Jurkat, Clone E6-1 (cell line): ENCODE measurements at regions not wholly inside any gene's neighbourhood (a gene's known extent, or its start where the extent isn't known, plus 50 kb on each side); places are given as distances from the start of the nearest gene placed in this dataset.
"Not testable (repeated sequence)": the region's sequence is repeated elsewhere in the genome, so short reads cannot be mapped to it uniquely, and the experiment has no call there.

Source experiments
- DNase-seq: peaks from one replicate; pipeline ENCODE4 v3.0.0-alpha.2; 2011; ENCODE audit warnings: low read depth, low spot score
- H3K4me3 ChIP-seq: 2 replicates; pipeline ENCODE4 v1.5.1; 2011; ENCODE audit warnings: mild to moderate bottlenecking, low read length, control low read depth, moderate library complexity

GRCh38 chr7:1354661-1355567 is 104.4 kb downstream of the MICALL2 start:
- no peak overlapping the region for H3K4me3 ChIP-seq
- DNase-seq: no peak

GRCh38 chr7:1355568-1356340 is 103.5 kb downstream of the MICALL2 start:
- DNase-seq: no peak

GRCh38 chr7:1356853-1357252 is 102.4 kb downstream of the MICALL2 start:
- DNase-seq, H3K4me3 ChIP-seq: not testable (repeated sequence)

More at GRCh38 chr7:1355568-1356340, 103.5 kb downstream of the MICALL2 start:
- no peak overlapping the region for H3K4me3 ChIP-seq

- not testable (repeated sequence) for DNase-seq, H3K4me3 ChIP-seq
Measured at GRCh38 chr7:1357260-1357600, 102.0 kb downstream of the MICALL2 start.

DNA sequence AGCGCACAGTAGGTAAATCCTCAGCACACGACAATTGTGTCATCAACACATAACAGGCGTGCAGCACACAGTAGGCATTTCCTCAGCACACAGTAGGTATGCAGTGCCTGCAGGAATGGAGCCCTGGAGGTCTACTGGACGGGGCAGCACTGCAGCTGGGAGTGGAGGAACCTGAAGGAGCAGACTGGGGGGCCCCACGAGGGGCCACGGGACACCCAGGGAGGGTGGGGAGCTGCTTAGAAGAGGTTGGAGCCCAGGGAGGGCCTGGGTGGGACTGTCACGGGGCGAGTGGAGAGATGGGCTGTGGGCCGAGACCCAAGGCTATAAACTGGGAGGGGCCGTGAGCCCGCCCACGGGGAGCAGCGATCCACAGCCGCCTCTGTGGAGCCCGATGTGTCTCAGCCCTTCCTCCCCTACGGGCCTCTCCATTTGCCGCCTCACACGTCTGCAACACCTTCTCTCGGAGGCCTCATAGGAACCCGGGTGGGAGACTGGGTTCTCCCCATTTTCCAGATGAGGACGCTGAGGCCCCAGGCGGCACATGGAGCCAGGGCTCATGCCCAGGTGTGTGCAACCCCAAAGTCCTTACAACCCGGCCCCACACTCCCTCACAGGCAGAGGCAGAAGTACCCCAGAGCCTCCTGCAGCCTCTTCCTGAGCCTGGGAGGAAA is 101.5 kb downstream of the MICALL2 start:
- no peak for DNase-seq
- H3K4me3 ChIP-seq: no peak overlapping the region

- DNase-seq: no peak
- H3K4me3 ChIP-seq: no peak overlapping the region
Measured at GRCh38 chr7:1358376-1359050, 100.8 kb downstream of the MICALL2 start.

DNA sequence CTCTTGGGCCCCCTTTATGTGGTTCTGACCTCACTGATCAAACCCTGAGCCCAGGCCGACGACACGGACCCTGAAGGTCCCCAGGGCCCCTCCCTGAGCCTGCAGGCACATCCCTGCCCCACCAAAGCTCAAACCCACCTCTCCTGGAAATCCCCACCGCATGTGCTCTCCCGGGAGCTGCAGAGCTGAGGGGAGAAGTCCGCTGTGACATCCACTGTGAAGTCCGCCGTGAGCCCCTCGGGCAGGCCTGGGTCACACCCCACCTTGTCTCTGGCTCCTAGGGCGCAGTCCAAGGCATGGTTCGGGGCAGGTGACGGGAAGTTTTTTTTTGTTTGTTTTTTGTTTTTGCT is 100.2 kb downstream of the MICALL2 start:
- no peak overlapping the region for H3K4me3 ChIP-seq
- no peak for DNase-seq

DNA sequence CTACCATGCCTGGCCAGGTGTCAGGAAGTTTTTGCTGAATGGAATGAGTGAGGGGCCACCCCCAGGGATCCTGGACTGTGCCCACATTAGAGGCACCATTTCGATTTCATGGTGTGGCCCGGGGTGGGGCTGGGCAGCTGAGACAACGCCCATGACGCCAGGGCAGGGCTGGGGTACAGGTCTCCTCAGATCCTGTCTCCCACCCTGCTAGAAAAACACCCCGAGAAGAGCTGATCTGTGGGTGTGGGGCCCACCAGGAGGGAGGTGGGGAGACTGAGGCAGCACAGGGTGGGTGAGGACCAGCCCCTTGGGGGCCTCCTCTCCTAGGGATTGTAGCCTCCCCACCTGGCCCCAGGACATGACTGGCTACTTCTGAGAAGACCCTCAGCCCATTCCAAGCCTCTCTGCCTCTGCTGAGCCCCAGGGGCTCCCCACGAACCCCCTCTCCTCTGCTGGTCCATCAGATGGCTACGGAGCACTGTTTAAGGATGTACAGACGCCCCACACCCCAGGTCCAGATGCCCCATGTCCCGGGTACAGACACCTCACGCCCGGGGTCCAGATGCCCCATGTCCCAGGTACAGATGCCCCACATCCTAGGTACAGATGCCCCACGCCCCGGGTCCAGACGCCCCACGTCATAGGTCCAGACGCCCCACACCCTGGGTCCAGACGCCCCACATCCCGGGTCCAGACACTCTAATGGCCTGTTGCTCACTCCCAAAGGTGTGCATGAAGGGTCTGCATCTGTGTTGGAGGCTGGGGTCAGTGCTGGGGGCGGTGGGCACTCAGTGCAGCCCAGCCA is 99.4 kb downstream of the MICALL2 start:
- H3K4me3 ChIP-seq: no peak overlapping the region
- no peak for DNase-seq

DNA sequence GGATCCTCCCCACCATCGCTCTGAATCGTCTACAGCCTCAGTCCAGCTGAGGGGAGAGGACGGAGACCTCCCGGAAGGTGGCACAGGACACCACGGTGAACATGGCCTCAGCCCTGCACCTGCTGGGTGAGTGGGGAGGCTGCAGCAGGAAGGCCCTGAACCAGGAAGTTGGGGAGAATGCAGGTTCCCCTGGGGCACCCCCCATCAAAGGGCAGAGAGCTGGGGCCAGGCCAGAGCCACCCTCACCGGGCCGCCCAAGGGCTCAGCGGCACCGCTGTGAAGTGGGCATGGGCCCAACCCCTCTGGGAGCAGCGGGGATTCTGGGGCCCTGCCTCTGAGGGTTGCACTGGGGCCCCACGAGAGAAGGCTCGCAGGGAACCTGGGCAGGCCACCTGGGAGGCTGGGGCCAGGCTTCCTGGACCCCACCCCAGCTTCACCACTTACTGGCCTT is 98.7 kb downstream of the MICALL2 start:
- DNase-seq: no peak
- no peak overlapping the region for H3K4me3 ChIP-seq

DNA sequence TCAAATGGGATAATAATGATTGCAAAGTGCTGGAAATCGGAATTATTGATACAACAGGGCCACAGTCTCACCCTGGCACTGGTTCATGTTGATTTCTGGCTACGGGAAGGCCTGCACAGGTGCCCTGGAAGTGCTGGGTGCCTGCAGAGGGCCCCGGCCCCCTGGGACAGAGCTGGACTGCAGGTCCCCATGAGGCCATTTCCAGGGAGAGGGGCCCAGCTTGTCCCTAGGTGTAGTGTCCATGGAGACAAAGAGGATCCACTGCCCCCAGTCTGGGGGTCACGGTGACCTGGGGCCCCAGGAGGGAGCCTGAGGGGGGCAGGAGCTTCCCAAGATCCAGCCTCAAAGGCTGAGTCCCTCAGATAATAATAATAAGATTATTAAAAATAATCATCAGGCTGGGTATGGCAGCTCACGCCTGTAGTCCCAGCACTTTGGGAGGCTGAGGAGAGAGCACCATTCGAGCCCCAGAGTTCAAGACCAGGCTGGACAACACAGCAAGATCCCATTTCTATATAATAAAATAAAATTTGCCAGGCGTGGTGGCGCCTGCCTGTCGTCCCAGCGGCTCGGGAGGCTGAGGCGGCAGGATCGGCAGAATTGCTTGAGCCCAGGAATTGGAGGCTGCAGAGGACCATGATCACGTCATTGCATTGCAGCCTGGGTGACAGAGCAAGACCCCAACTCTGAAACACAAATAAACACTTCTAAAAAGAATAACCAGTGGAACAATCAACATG is 98.1 kb downstream of the MICALL2 start:
- no peak overlapping the region for H3K4me3 ChIP-seq
- DNase-seq: no peak

DNA sequence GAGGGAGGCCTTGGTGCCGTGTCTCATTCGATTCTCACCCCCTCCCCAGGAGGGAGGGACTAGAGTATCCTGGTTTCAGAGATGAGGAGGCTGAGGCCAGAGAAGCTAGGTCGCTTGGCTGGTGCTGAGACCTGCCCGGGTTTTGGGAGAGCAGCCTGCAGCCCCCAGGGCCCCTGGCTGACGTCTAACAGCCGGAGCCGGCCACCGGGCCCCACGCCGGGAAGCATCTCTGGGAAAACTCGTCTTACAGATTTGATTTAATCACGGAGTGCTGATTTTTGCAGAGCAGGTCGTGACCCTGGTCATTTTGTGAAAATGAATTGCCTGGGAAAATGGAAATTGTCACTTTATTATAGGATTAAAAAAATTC is 97.5 kb downstream of the MICALL2 start:
- no peak overlapping the region for H3K4me3 ChIP-seq
- no peak for DNase-seq

GRCh38 chr7:1362301-1362700 is 97.0 kb downstream of the MICALL2 start:
- DNase-seq: no peak
- H3K4me3 ChIP-seq: no peak overlapping the region

GRCh38 chr7:1364068-1364905 is 95.0 kb downstream of the MICALL2 start:
- H3K4me3 ChIP-seq: no peak overlapping the region
- no peak for DNase-seq

DNA sequence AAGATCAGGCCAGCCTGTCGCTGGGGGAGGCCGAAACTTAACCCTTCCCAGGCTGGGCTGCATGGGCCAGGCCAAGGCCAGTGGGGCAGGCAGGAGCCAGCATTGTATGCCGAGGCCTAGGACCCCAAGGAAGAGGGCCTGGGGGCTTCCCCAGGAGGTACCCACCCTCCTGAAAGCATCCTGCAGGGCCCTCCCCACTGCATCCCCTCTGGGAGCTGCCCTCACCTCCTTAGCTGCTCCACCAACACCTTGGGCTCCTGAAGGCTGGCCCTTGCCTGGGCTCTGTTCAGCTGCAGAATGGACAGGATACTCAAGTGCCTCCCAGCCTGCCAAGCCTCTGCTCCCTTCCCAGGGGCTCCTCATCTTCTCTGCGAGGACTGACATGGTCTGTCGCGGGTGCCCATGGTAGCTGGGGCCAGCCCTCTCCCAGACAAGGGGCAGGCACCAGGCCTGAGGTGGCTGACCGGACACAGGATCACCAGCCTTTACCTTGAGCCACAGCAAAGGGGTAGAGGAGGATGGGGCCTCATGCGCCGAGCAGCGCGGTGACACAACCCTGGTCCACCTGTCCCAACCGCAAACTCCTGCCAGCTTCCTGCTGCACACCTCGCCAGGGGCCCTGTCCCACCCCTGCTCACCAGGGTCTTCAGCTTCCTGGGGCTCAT is 94.2 kb downstream of the MICALL2 start:
- DNase-seq: no peak
- H3K4me3 ChIP-seq: no peak overlapping the region

DNA sequence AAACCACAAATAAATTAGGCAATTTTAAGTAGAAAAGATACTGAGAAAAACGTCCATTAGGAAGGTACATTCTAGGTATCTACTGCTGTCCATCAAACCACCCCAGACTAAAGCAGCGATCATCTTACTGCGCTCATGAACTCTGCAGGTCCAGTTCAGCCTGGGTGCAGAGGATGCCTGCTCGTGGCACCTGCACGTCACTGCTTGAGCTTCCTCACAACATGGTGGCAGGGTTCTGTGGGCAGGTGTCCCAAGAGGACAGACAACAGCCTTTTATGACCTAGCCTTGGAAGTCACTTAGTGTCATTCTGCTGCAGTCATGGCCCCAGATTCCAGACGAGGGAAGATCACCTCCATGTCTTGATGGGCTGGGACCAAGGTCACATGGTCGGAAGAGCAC is 93.4 kb downstream of the MICALL2 start:
- H3K4me3 ChIP-seq: no peak overlapping the region
- DNase-seq: no peak

DNA sequence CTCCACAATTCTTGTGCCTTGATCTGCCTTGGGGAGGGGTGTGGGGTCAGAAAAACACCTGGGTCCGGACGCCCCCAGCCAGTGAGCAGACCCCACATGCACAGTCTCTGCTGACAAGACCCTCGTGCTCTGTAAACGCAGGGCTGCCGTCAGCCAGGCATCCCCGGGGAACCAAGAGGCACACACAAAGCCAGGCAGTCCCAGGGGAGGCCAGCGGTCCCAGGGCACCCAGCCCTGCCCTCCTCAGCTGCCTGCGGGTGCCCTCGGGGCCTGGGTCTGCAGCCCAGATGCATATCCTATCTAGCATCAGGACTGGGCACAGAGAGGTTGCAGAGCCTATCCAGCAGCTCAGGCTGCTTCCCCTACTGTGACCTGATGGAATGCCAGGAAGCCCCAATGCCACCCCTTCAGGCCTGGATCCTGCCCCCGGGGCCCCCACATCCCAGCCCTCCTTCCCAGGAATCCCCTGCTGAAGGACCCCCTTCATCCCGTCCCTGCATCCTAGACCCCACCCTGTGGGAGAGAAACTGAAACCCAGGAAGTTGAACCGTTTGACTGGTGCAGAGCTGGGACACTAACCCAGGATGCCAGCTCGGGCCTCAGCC is 92.4 kb downstream of the MICALL2 start:
- DNase-seq: no peak
- no peak overlapping the region for H3K4me3 ChIP-seq
